NCI-H1436 treated with DMSO at 0.1 percent for 48 hours (cell line): ENCODE measurements at regions not wholly inside any gene's neighbourhood (a gene's known extent, or its start where the extent isn't known, plus 50 kb on each side); places are given as distances from the start of the nearest gene placed in this dataset.

Experiments used
- DNase-seq: peaks from one replicate; lab custom pipeline; 2025; lab: John Stamatoyannopoulos, UW

GRCh38 chr13:80666782-80667552, 326.0 kb upstream of the SPRY2 start:
- DNase-seq: no peak

DNA sequence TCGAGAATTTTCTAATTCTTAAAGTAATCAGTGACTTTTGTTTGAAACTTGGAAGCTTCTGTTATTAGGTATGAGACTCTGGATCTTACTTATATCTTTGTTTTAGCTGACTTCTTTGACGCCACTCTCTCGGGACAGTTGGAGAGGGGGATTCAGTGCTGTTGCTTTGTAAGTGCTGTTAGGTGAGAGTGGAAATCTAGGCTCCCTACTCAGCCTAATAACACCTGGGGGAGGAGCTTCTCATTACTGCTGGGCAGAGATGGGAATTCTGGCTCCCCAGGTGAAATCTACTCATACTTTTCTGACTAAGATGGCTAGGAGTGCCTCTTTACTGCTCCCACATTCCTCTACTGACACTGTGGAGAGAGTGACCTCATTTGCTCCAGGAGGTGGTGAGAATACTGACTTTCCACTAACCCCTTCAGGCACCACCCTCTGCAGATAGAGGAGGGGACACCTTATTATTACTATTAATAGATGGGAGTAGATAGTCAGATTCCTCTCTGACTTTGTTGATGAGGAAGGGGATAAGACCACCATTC, 324.9 kb upstream of the SPRY2 start:
- no peak for DNase-seq

- no peak for DNase-seq
Measured at GRCh38 chr13:80664950-80665349, 324.0 kb upstream of the SPRY2 start.

GRCh38 chr13:80663788-80664187, 322.9 kb upstream of the SPRY2 start:
- no peak for DNase-seq

DNA sequence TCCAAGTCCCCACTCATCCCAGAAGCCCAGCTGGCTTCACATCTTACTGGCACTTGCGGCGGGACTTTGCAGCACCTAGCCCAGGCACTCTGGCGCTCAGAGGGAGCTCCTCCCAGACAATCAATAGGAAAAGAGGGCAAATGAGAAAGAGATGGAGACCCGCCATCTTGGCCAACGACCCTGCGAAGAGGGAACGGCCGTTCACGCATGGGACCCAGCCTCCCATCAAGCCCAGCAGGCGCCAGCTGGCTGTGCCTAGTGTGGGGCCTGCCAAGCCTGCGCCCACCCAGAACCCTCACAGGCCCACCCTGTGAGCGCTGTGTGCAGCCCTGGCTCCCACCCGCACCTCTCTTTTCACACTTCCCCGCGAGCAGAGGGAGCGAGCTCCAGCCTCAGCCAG, 317.8 kb upstream of the SPRY2 start:
- no peak for DNase-seq

GRCh38 chr13:80656512-80656904, 315.6 kb upstream of the SPRY2 start:
- no peak for DNase-seq

DNA sequence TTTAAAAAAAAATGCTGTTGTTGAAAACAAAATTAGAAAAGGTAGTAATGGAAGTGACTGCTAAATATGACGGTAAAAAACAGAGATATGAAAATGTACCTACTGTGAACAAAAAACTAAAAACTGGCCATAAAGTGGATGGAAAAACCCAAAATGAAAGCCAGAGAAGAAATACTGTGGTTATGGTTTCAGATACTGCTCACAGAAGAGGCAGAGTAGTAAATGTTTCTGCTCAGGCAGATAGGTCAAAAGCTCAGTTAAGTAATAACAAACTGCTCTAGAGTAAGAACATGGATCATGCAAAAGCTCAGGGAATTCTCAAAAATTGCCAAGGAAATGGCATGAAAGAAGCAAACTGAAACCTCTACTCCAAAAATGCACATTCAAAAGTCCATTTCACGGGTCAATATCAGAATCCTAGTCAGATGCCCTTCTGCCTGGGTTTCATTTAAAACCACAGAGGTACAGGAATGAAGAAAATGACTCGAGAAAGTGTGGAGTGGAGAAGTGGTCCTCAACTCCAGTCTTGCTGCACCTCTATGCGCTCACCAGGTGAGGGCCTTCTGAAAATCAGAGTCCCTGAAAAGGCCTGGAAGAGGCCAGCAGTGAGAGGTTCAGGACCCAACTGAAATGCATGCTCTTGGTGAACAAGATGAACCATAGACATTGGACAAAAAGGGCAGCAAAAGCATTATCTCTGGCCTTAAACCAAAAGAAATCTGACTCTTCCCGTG, 315.0 kb upstream of the SPRY2 start:
- DNase-seq: no peak

- DNase-seq: no peak
Measured at GRCh38 chr13:80654638-80655249, 313.8 kb upstream of the SPRY2 start.

GRCh38 chr13:80649274-80649673, 308.3 kb upstream of the SPRY2 start:
- DNase-seq: no peak

- no peak for DNase-seq
Measured at GRCh38 chr13:80642641-80643040, 301.7 kb upstream of the SPRY2 start.

DNA sequence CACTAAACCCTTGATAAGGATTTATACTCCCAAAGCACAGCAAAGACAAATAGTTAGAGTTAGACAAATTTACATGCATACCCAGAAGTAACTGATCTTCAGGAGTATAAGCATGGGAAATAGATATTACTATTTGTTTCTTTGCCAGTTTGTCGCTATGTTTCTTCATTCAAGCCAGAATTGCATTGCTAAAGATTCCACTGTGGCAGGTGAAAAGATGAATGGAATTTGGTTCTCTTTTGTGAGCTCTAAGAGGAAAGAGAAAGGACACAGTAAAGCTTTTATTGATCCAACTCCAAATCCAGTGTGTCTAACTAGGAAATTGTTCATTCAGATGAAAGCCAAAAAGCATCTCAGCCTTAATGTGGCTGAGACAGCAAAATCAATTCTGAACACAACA, 292.3 kb upstream of the SPRY2 start:
- DNase-seq: no peak

GRCh38 chr13:80630685-80631121, 289.8 kb upstream of the SPRY2 start:
- no peak for DNase-seq

GRCh38 chr13:80618781-80619180, 277.9 kb upstream of the SPRY2 start:
- no peak for DNase-seq

DNA sequence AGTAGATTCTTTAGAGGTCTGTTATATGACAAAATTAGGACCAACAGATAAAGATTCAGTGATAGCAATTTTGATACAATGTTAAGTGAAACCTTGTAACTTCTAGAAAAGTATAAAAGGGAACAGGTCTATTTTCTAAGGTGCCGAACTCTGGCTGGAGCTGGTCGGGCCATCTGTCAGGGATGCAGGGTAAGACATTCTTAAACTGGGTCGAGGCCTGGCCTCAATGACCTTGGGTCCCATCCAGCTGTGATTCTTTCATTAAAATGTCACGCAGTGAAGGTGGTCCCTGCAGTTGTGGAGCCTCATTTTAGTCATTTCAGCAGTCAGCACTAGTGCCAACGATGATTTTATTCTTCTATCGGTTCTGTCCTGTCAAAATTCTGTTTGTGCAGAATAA, 271.9 kb upstream of the SPRY2 start:
- DNase-seq: no peak

GRCh38 chr13:80611310-80611709, 270.4 kb upstream of the SPRY2 start:
- no peak for DNase-seq

- DNase-seq: no peak
Measured at GRCh38 chr13:80605716-80606115, 264.8 kb upstream of the SPRY2 start.

GRCh38 chr13:80605011-80605410, 264.1 kb upstream of the SPRY2 start:
- DNase-seq: no peak

- DNase-seq: no peak
Measured at GRCh38 chr13:80604098-80604497, 263.2 kb upstream of the SPRY2 start.

- DNase-seq: no peak
Measured at GRCh38 chr13:80603351-80603750, 262.4 kb upstream of the SPRY2 start.

- DNase-seq: no peak
Measured at GRCh38 chr13:80599765-80600164, 258.8 kb upstream of the SPRY2 start.

GRCh38 chr13:80598189-80598588, 257.3 kb upstream of the SPRY2 start:
- no peak for DNase-seq

DNA sequence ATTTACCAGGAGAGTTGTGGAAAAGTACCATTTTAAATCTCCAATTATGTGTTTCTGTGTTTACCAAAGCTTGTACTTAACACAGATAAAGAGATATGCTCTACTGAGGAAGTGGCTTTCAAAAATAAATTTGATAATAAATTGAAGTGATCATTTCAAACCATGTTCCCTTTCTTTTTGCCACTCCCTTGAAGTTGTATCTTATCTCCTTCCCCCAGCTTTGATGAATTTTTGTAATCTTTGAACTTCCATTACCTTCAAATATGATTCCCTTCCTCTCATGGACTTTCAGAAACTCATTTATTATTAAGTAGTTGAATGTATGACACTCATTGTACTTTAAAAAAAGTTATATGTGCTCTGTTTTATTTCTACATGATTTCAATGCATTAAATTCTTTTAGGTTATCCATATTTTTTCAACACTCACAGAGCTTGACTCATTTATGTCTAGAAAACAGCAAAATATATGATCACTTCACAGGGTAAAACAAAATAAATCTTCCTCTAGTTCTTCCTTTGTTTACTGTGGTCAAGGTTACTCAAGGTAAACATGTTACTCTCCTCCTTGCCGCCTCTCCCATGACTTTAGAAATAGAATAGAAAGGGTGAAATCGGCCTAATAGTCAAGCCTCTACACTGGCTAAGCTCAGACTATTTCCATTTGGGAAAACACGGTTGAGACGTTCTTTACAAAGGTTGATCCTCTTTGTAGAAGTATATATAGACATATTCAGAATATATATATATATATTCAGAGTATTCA, 251.2 kb upstream of the SPRY2 start:
- no peak for DNase-seq
